ENCODE measurements at regions not wholly inside any gene's neighbourhood (a gene's known extent, or its start where the extent isn't known, plus 50 kb on each side); places are given as distances from the start of the nearest gene placed in this dataset.

DNA sequence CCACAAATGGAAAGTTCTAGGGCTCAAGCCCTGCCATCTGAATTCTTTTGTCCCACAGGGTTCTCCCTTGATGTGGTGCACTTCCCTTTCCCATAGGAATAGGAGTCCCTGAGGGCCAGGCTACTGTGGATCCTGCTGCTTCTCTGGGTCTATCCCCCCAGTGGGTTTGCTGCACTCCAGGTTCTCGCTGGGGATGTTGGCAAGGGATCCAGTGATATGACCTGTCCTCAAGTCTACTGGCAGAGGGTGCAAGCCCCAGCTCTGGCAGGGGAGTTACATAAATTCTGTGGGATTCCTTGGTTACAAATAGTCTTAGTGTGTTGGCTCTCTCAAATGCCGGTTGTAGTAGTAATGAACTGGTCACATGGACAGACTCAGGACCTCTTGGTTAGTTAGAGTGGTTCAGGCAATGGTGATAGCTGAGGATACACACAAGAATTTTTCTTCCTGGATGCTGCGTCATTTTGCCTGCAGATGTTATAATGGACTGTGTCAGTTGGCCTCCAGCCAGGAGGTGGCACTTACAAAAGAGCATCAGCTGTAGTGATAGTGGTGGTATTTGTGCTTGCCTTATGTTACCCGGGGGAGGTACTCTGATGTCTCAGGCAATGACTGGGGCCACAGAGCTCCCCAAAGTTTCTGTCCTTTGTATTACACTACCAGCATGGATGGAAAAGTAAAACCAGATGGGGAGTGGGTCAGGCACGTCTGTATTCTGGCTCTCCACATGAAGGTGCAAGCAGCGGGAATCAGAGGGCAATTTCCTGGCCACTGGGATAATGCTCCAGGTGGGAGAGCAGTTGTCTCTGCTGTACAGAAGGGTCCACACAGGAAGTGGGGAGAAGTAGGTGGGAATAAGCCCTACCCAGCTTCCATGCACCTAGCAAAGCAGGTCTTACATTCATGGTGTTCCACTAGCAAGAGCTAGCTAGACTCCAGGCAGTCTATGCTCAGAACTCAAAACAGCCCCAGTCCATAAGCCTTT is 267.9 kb downstream of the SOX11 start:
- TF ChIP-seq, protein P1, sequence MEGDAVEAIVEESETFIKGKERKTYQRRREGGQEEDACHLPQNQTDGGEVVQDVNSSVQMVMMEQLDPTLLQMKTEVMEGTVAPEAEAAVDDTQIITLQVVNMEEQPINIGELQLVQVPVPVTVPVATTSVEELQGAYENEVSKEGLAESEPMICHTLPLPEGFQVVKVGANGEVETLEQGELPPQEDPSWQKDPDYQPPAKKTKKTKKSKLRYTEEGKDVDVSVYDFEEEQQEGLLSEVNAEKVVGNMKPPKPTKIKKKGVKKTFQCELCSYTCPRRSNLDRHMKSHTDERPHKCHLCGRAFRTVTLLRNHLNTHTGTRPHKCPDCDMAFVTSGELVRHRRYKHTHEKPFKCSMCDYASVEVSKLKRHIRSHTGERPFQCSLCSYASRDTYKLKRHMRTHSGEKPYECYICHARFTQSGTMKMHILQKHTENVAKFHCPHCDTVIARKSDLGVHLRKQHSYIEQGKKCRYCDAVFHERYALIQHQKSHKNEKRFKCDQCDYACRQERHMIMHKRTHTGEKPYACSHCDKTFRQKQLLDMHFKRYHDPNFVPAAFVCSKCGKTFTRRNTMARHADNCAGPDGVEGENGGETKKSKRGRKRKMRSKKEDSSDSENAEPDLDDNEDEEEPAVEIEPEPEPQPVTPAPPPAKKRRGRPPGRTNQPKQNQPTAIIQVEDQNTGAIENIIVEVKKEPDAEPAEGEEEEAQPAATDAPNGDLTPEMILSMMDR (IDR thresholded peaks at IDR 0.05) = no peak
- TF ChIP-seq POLR2A (IDR thresholded peaks at IDR 0.05) = no peak
- no peak for DNase-seq
- H3K36me3 ChIP-seq = no peaks in the 10 kb centered on the region
- H3K4me3 ChIP-seq = no peak overlapping the region
- 66% methylated on average over 4 of the region's 6 CpGs for whole genome bisulfite sequencing (ENCODE audit: insufficient coverage, low coverage, low lambda C conversion rate, missing lambda C conversion rate)
- ATAC-seq = no peak
- no peaks in the 10 kb centered on the region for H3K9me3 ChIP-seq
- no peak overlapping the region for H3K27ac ChIP-seq
- no peaks in the 10 kb centered on the region for H3K4me1 ChIP-seq
- intact Hi-C loops (cut with DNase I) = no loop called here
- no peaks in the 10 kb centered on the region for H3K27me3 ChIP-seq

DNA sequence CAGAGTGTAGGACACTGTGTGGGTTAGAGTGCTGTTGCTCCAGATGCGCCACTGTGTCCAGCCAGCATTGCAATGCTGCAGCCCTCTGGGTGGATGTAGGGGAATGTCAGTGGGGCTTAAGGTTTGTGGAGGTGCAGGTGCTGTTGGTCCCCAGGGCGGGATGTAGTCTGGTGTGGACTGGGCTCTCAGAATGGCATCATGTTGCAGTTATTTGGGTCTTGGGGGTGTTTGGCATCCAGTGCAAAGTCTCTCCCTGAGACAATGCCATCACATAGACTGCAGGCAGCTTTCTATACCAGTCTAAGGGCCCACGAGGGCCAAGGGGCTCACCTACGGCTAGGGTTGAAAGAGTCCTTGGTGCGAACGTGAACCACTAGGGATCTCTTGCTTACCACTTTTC is 275.3 kb downstream of the SOX11 start:
- 33% methylated on average over 3 of the region's 6 CpGs for WGBS (ENCODE audit: insufficient coverage, low coverage, low lambda C conversion rate, missing lambda C conversion rate)
- no peaks in the 10 kb centered on the region for H3K36me3 ChIP-seq
- H3K9me3 ChIP-seq = no peaks in the 10 kb centered on the region
- no peak for ATAC-seq
- no peak overlapping the region for H3K27ac ChIP-seq
- no peak for DNase-seq
- no peaks in the 10 kb centered on the region for H3K4me1 ChIP-seq
- no peak overlapping the region for H3K4me3 ChIP-seq
- intact Hi-C loops (cut with DNase I) = no loop called here
- no peaks in the 10 kb centered on the region for H3K27me3 ChIP-seq
- TF ChIP-seq, protein P1 (IDR thresholded peaks at IDR 0.05) = no peak
- TF ChIP-seq POLR2A (IDR thresholded peaks at IDR 0.05) = no peak

DNA sequence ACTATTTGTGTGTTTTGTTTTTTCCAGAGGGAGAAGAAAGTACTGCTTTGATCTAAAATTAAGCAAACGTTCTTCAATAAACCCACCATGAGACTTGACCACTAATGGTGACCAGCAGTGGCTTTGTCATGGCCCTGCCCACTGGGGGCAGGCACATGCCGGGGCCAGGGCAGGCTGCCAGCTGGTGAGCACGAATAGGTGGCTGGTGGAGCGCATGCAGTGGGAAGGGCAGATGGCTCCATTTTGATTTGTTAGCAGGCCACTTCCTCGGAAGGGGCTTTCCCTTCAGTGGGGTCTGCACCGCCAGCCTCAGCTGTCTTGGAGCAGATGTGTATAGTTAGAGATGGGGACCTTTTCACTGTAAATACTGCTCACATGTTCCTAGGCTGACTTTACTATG is 277.1 kb downstream of the SOX11 start:
- no peak for TF ChIP-seq POLR2A (IDR thresholded peaks at IDR 0.05)
- TF ChIP-seq, protein P1 (IDR thresholded peaks at IDR 0.05) = no peak
- DNase-seq = no peak
- 65% methylated on average over 5 of the region's 6 CpGs for WGBS (ENCODE audit: insufficient coverage, low coverage, low lambda C conversion rate, missing lambda C conversion rate)
- Histone ChIP-seq H3K27ac (no peak overlapping the region), H3K36me3 (no peaks in the 10 kb centered on the region), H3K4me3 (no peak overlapping the region), H3K27me3 (no peaks in the 10 kb centered on the region), H3K9me3 (no peaks in the 10 kb centered on the region), H3K4me1 (no peaks in the 10 kb centered on the region)
- no peak for ATAC-seq
- intact Hi-C loops (cut with DNase I) = no loop called here

DNA sequence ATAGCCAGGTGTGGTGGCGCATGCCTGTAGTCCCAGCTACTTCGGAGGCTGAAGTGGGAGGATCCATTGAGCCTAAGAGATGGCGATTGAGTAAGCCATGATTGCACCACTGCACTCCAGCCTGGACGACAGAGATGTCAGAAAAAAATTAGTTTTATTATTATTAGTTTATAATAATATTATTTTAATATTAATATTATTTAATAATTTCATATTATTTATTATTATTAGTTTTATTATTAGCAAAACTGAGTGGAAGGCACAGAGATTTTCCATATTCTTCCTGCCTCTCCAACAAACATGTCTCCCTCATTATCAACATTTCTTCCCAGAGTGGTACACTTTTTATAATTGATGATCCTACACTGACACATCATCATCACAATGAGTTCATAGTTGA is 278.2 kb downstream of the SOX11 start:
- no peaks in the 10 kb centered on the region for H3K27me3 ChIP-seq
- no peak overlapping the region for H3K27ac ChIP-seq
- no peak overlapping the region for H3K4me3 ChIP-seq
- no peaks in the 10 kb centered on the region for H3K4me1 ChIP-seq
- no peaks in the 10 kb centered on the region for H3K9me3 ChIP-seq
- H3K36me3 ChIP-seq = no peaks in the 10 kb centered on the region
- 56% methylated on average over 4 of the region's 4 CpGs for WGBS (ENCODE audit: insufficient coverage, low coverage, low lambda C conversion rate, missing lambda C conversion rate)
- TF ChIP-seq, protein P1 (IDR thresholded peaks at IDR 0.05) = no peak
- TF ChIP-seq POLR2A (IDR thresholded peaks at IDR 0.05) = no peak
- intact Hi-C loops (cut with DNase I) = no loop called here
- ATAC-seq (no peak), DNase-seq (no peak)

All from right lobe of liver (tissue), 6 donors.